ENCODE measurements at regions not wholly inside any gene's neighbourhood (a gene's known extent, or its start where the extent isn't known, plus 50 kb on each side); places are given as distances from the start of the nearest gene placed in this dataset.

DNA sequence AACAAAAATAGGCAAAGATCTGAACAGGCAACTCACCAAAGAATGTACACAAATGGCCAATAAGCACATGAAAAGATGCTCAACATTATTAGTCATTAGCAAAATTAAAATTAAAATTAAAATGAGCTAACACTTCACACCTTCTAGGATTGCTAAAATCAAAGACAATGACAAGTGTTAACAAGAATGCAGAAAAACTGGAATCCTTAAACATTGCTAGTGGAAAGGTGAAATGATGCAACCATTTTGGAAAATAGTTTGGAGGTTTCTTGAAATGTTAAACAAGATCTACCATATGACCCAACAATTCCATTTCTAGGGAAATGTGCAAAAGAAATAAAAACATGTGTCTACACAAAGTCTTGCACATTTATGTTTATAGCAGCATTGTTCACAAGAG, 75.5 kb upstream of the DST start:
- H3K36me3 ChIP-seq (ENCODE audit: control insufficient read depth in 2 of 3, insufficient read depth in 3 of 3, low read length in 3 of 3), result no peaks in the 10 kb centered on the region
- intact Hi-C loops (cut with DNase I), result no loop called here
- TF ChIP-seq, protein P1, sequence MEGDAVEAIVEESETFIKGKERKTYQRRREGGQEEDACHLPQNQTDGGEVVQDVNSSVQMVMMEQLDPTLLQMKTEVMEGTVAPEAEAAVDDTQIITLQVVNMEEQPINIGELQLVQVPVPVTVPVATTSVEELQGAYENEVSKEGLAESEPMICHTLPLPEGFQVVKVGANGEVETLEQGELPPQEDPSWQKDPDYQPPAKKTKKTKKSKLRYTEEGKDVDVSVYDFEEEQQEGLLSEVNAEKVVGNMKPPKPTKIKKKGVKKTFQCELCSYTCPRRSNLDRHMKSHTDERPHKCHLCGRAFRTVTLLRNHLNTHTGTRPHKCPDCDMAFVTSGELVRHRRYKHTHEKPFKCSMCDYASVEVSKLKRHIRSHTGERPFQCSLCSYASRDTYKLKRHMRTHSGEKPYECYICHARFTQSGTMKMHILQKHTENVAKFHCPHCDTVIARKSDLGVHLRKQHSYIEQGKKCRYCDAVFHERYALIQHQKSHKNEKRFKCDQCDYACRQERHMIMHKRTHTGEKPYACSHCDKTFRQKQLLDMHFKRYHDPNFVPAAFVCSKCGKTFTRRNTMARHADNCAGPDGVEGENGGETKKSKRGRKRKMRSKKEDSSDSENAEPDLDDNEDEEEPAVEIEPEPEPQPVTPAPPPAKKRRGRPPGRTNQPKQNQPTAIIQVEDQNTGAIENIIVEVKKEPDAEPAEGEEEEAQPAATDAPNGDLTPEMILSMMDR (IDR thresholded peaks at IDR 0.05; ENCODE audit: borderline replicate concordance, extremely low read depth, insufficient read depth), result no peak

DNA sequence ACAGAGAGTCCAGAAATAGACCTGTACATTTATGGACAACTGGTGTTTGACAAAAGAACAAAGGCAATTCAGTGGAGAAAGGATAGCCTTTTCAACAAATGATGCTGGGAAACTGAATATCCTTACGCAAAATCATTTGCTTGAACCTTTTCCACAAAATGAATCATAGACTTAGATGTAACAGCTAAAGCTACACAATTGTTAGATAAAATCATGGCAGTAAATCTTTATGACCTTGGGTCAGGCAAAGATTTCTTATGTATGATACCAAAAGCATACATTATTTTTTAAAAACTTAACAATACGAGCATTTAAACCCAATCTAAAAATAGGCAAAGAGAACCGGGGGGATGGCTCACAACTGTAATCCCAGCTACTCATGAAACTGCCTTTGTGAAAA, 73.5 kb upstream of the DST start:
- H3K4me1 ChIP-seq (ENCODE audit: control insufficient read depth in 2 of 3, insufficient read depth in 2 of 3, low read depth in 1 of 3, low read length in 3 of 3), result peaks cover 0 to 4% (median 0%) of the 10 kb centered on the region in 3 donors
- no peak for FAIRE-seq
- no peak overlapping the region for H3K4me3 ChIP-seq (ENCODE audit: low read length in 3 of 3)
- no peak for DNase-seq
- H3K9me3 ChIP-seq (ENCODE audit: control insufficient read depth in 2 of 3, insufficient read depth in 1 of 3, low read length in 3 of 3), result no peaks in the 10 kb centered on the region
- no peaks in the 10 kb centered on the region for H3K27me3 ChIP-seq (ENCODE audit: control insufficient read depth, insufficient read depth, low read length)
- no peak overlapping the region for H3K9ac ChIP-seq (ENCODE audit: low read length in 3 of 3)
- intact Hi-C loops (cut with DNase I), result no loop called here
- no peaks in the 10 kb centered on the region for H3K36me3 ChIP-seq (ENCODE audit: control insufficient read depth in 2 of 3, insufficient read depth in 3 of 3, low read length in 3 of 3)
- TF ChIP-seq, protein P1 (IDR thresholded peaks at IDR 0.05; ENCODE audit: borderline replicate concordance, extremely low read depth, insufficient read depth), result no peak
- no peak overlapping the region for H3K27ac ChIP-seq (ENCODE audit: low read depth in 2 of 2, low read length in 2 of 2)

More for the DNA sequence above, 75.5 kb upstream of the DST start:
- Histone ChIP-seq H3K4me3 (ENCODE audit: low read length in 3 of 3) (no peak overlapping the region), H3K27me3 (ENCODE audit: control insufficient read depth, insufficient read depth, low read length) (no peaks in the 10 kb centered on the region), H3K27ac (ENCODE audit: low read depth in 2 of 2, low read length in 2 of 2) (no peak overlapping the region), H3K4me1 (ENCODE audit: control insufficient read depth in 2 of 3, insufficient read depth in 2 of 3, low read depth in 1 of 3, low read length in 3 of 3) (peaks cover 0 to 4% (median 0%) of the 10 kb centered on the region in 3 donors), H3K9me3 (ENCODE audit: control insufficient read depth in 2 of 3, insufficient read depth in 1 of 3, low read length in 3 of 3) (no peaks in the 10 kb centered on the region), H3K9ac (ENCODE audit: low read length in 3 of 3) (no peak overlapping the region)
- no peak for DNase-seq
- FAIRE-seq, result no peak

DNA sequence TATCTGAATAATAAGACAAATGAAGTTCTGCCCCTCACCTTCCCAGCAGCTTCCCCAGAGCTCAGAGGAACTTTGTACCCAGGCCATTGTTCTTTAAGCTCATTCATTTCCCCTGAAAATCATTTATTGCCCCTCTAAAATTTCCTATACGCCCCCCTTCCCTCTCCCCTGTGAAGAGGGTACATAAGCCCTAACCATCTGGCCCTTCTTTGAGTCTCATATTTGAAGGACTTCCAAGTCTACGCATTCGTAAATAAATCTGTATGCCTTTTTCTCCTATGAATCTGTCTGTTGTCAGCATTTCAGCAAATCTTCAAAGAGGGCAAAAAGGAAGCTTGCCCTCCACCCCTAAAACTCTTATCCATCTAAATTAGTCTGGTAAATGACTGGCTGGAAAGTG, 73.1 kb upstream of the DST start:
- intact Hi-C loops (cut with DNase I), result no loop called here
- no peak for DNase-seq
- H3K27ac ChIP-seq (ENCODE audit: low read depth in 2 of 2, low read length in 2 of 2), result peak overlapping the region in 1 of 2 donors; percentile 5
- H3K27me3 ChIP-seq (ENCODE audit: control insufficient read depth, insufficient read depth, low read length), result no peaks in the 10 kb centered on the region
- no peak overlapping the region for H3K9ac ChIP-seq (ENCODE audit: low read length in 3 of 3)
- no peaks in the 10 kb centered on the region for H3K36me3 ChIP-seq (ENCODE audit: control insufficient read depth in 2 of 3, insufficient read depth in 3 of 3, low read length in 3 of 3)
- H3K4me1 ChIP-seq (ENCODE audit: control insufficient read depth in 2 of 3, insufficient read depth in 2 of 3, low read depth in 1 of 3, low read length in 3 of 3), result peaks cover 0 to 4% (median 0%) of the 10 kb centered on the region in 3 donors
- FAIRE-seq, result no peak
- no peak overlapping the region for H3K4me3 ChIP-seq (ENCODE audit: low read length in 3 of 3)
- no peaks in the 10 kb centered on the region for H3K9me3 ChIP-seq (ENCODE audit: control insufficient read depth in 2 of 3, insufficient read depth in 1 of 3, low read length in 3 of 3)
- TF ChIP-seq, protein P1 (IDR thresholded peaks at IDR 0.05; ENCODE audit: borderline replicate concordance, extremely low read depth, insufficient read depth), result no peak

DNA sequence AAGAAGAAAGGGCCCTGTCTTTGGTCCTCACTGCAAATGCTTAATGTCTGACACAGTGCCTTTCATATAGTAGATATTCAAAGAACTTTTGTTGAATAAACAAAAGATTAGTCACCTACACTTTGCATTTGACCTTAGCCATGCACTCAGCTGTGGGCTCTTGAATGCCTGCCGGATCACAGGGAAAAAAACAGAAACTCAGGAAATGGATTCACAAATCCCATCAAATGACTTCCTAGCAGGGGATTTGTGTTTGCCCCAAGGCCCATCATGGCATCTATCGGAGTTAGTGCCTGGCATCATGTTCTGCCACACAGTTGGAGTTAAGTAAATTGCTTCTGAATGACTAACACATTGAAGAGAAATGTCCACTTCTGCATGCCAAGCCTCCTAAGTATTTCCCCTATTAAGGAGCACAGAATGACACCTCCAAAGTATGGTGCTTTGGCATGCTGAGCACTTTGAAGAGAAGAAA, 72.3 kb upstream of the DST start:
- no peak overlapping the region for H3K9ac ChIP-seq (ENCODE audit: low read length in 3 of 3)
- H3K27ac ChIP-seq (ENCODE audit: low read depth in 2 of 2, low read length in 2 of 2), result peak overlapping the region in 1 of 2 donors; percentile 20
- no peak overlapping the region for H3K4me3 ChIP-seq (ENCODE audit: low read length in 3 of 3)
- peak in 1 of 5 donors; percentile 14 for DNase-seq
- H3K36me3 ChIP-seq (ENCODE audit: control insufficient read depth in 2 of 3, insufficient read depth in 3 of 3, low read length in 3 of 3), result no peaks in the 10 kb centered on the region
- intact Hi-C loops (cut with DNase I), result no loop called here
- H3K4me1 ChIP-seq (ENCODE audit: control insufficient read depth in 2 of 3, insufficient read depth in 2 of 3, low read depth in 1 of 3, low read length in 3 of 3), result peaks cover 0 to 4% (median 0%) of the 10 kb centered on the region in 3 donors
- TF ChIP-seq, protein P1 (IDR thresholded peaks at IDR 0.05; ENCODE audit: borderline replicate concordance, extremely low read depth, insufficient read depth), result no peak
- FAIRE-seq, result no peak
- H3K27me3 ChIP-seq (ENCODE audit: control insufficient read depth, insufficient read depth, low read length), result no peaks in the 10 kb centered on the region
- no peaks in the 10 kb centered on the region for H3K9me3 ChIP-seq (ENCODE audit: control insufficient read depth in 2 of 3, insufficient read depth in 1 of 3, low read length in 3 of 3)

Data from kidney (tissue), 13 donors.